PC-3 (cell line): ENCODE measurements at regions not wholly inside any gene's neighbourhood (a gene's known extent, or its start where the extent isn't known, plus 50 kb on each side); places are given as distances from the start of the nearest gene placed in this dataset.

ENCODE experiments used
- ATAC-seq: fragments of 200-7000 bp; cut with Tn5 transposase; 2 replicates; pipeline ENCODE4 v1.9.1; 2020; ENCODE audit warnings: mild to moderate bottlenecking, moderate library complexity
- BruUV-seq: library from RNA; stranded (reverse); fragments of 400-500 nt; replicated peaks from 2 replicates; lab custom pipeline; 2021; lab: Mats Ljungman, UMichigan
- CTCF ChIA-PET: fragments of 300-600 bp; sonication (Branson Sonifier 250); formaldehyde crosslinking; loops from one replicate; lab custom pipeline; 2022; ENCODE audit warnings: antibody characterized with exemption; lab: Charles Lee
- POLR2A ChIA-PET: fragments of 300-600 bp; sonication (Branson Sonifier 250); formaldehyde crosslinking; loops from one replicate; lab custom pipeline; 2022; ENCODE audit warnings: antibody characterized with exemption; ENCODE audit not compliant: unreplicated experiment; lab: Charles Lee
- DNase-seq: peaks from one replicate; pipeline ENCODE4 v3.0.0-alpha.2; 2015
- H2AFZ ChIP-seq: fragments of 300-600 bp; sonication (generic); 2 replicates; pipeline ENCODE4 v1.6.0; 2016; ENCODE audit warnings: antibody characterized with exemption, low read length
- H3F3A ChIP-seq: fragments of 300-600 bp; sonication (generic); one replicate; pipeline ENCODE4 v1.6.0; 2017; ENCODE audit warnings: antibody characterized with exemption, low read length, control low read depth, mild to moderate bottlenecking; ENCODE audit not compliant: unreplicated experiment
- H3K27ac ChIP-seq: fragments of 300-600 bp; sonication (generic); 2 replicates; pipeline ENCODE4 v1.5.1; 2016; ENCODE audit warnings: mild to moderate bottlenecking, low read length
- H3K27me3 ChIP-seq: fragments of 300-600 bp; sonication (generic); 2 replicates; pipeline ENCODE4 v1.6.1; 2016; ENCODE audit warnings: low read length, mixed read lengths
- H3K36me3 ChIP-seq: fragments of 300-600 bp; sonication (generic); 2 replicates; pipeline ENCODE4 v1.6.1; 2016; ENCODE audit warnings: low read depth, mixed run types, low read length, mixed read lengths
- H3K4me1 ChIP-seq: fragments of 300-600 bp; sonication (generic); 2 replicates; pipeline ENCODE4 v1.5.1; 2016; ENCODE audit warnings: low read length; ENCODE audit not compliant: insufficient read depth
- H3K4me2 ChIP-seq: fragments of 300-600 bp; sonication (generic); 2 replicates; pipeline ENCODE4 v1.6.0; 2016; ENCODE audit warnings: low read length
- H3K4me3 ChIP-seq: fragments of 300-600 bp; sonication (generic); 2 replicates; pipeline ENCODE4 v1.5.1; 2016; ENCODE audit warnings: mild to moderate bottlenecking, low read length, mixed read lengths
- H3K79me2 ChIP-seq: fragments of 300-600 bp; sonication (generic); 2 replicates; pipeline ENCODE4 v1.6.1; 2017; ENCODE audit warnings: low read length, mixed read lengths
- H3K9ac ChIP-seq: fragments of 300-600 bp; sonication (generic); 2 replicates; pipeline ENCODE4 v1.6.0; 2016; ENCODE audit warnings: mild to moderate bottlenecking, low read length
- H3K9me2 ChIP-seq: fragments of 300-600 bp; sonication (generic); replicated peaks from 2 replicates; pipeline ENCODE4 v1.6.1; 2016; ENCODE audit warnings: mixed run types, low read length, mixed read lengths
- H3K9me3 ChIP-seq: fragments of 300-600 bp; sonication (generic); 2 replicates; pipeline ENCODE4 v1.6.1; 2016; ENCODE audit warnings: low read length, mixed read lengths
- H4K20me1 ChIP-seq: fragments of 300-600 bp; sonication (generic); 2 replicates; pipeline ENCODE4 v1.6.1; 2016; ENCODE audit warnings: low read length, mixed read lengths
- EZH2 ChIP-seq: fragments of 300-600 bp; sonication (generic); IDR thresholded peaks from one replicate; pipeline ENCODE4 v1.6.1; 2017; ENCODE audit warnings: antibody characterized with exemption, mild to moderate bottlenecking, low read length; ENCODE audit not compliant: unreplicated experiment
- EZH2phosphoT487 ChIP-seq: fragments of 300-600 bp; sonication (generic); IDR thresholded peaks from 2 replicates; pipeline ENCODE4 v1.6.1; 2018; ENCODE audit warnings: mild to moderate bottlenecking, antibody characterized with exemption, low read length, borderline replicate concordance
- intact Hi-C: fragments of 100-400 bp; cut with micrococcal nuclease; formaldehyde crosslinking; loops from 2 replicates; pipeline ENCODE4 v1.9.0; 2023
- TF ChIP-seq, protein P1 (sequence below): fragments of 300-600 bp; sonication (generic); conservative IDR thresholded peaks from 2 replicates; pipeline ENCODE4 v1.5.1; 2017; ENCODE audit warnings: antibody characterized with exemption, low read depth, mild to moderate bottlenecking, low read length

GRCh38 chr16:82264756-82265155 is 94.7 kb upstream of the MPHOSPH6 start:
- H4K20me1 ChIP-seq = no peaks in the 10 kb centered on the region
- no peaks in the 10 kb centered on the region for H3F3A ChIP-seq
- DNase-seq (no peak), ATAC-seq (no peak)
- H3K27me3 ChIP-seq = peaks cover 31% of the 10 kb centered on the region
- no peak overlapping the region for H3K27ac ChIP-seq
- H3K9ac ChIP-seq = no peak overlapping the region
- no peak overlapping the region for H2AFZ ChIP-seq
- intact Hi-C loops = loop anchor here (10.0 kb wide), 1 partner anchor 950 kb away; no protein-coding TSS in a partner anchor
- no peak overlapping the region for H3K4me2 ChIP-seq
- H3K4me3 ChIP-seq = no peak overlapping the region
- H3K9me2 ChIP-seq = no peaks in the 10 kb centered on the region
- BruUV-seq = no TSS peak
- CTCF ChIA-PET = interaction anchor here (0.6 kb wide), 1 partner anchor 10 kb away, joined by 3 read pairs; no protein-coding TSS in a partner anchor
- TF ChIP-seq EZH2 (no peak), EZH2phosphoT487 (no peak)
- TF ChIP-seq, protein P1, sequence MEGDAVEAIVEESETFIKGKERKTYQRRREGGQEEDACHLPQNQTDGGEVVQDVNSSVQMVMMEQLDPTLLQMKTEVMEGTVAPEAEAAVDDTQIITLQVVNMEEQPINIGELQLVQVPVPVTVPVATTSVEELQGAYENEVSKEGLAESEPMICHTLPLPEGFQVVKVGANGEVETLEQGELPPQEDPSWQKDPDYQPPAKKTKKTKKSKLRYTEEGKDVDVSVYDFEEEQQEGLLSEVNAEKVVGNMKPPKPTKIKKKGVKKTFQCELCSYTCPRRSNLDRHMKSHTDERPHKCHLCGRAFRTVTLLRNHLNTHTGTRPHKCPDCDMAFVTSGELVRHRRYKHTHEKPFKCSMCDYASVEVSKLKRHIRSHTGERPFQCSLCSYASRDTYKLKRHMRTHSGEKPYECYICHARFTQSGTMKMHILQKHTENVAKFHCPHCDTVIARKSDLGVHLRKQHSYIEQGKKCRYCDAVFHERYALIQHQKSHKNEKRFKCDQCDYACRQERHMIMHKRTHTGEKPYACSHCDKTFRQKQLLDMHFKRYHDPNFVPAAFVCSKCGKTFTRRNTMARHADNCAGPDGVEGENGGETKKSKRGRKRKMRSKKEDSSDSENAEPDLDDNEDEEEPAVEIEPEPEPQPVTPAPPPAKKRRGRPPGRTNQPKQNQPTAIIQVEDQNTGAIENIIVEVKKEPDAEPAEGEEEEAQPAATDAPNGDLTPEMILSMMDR = no peak
- H3K79me2 ChIP-seq = no peaks in the 10 kb centered on the region
- H3K4me1 ChIP-seq = no peaks in the 10 kb centered on the region
- POLR2A ChIA-PET = no interaction called here
- H3K36me3 ChIP-seq = no peaks in the 10 kb centered on the region; the same call in 1 of the 2 replicates
- no peaks in the 10 kb centered on the region for H3K9me3 ChIP-seq

DNA sequence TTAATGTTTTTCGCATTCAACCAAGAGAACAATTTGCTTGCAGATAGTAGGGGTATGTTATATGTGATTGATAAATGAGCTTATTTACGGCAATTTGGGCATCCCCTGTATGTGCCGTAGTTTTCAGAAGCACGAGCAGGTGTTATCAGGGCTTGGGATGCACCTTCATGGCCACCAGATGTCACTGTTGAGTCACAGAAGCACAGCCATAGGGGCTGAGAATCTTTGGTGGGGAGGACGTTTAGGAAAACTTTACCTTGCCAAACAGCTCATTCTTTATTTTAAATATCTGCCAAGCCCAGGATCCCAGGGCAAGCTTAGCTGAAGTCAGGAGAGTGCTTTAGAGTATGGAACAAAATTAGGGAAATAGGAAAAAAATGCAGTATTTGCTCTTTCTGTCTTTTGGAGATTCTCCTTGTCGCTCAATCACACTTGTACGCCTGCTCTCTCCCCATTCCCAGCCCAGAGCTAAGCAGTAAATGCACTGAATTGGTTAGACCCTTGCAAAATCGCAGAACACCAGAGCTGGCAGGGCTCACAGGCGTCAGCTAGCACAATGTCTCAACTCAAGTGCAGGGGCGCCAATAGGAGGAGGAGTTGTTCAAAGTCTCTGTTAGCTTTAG is 93.6 kb upstream of the MPHOSPH6 start:
- H3K27me3 ChIP-seq = peaks cover 31% of the 10 kb centered on the region
- H3K9ac ChIP-seq = no peak overlapping the region
- intact Hi-C loops = loop anchor here (1.0 to 10.0 kb wide), 3 partner anchors 81 to 951 kb away; no protein-coding TSS in a partner anchor
- ATAC-seq (peak; percentile 80), DNase-seq (peak; percentile 63)
- H3K9me2 ChIP-seq = no peaks in the 10 kb centered on the region
- no peaks in the 10 kb centered on the region for H3F3A ChIP-seq
- H3K27ac ChIP-seq = no peak overlapping the region
- ChIA-PET POLR2A (no interaction called here), CTCF (interaction anchor here (1.1 kb wide), 1 partner anchor 80 kb away, joined by 8 read pairs; no protein-coding TSS in a partner anchor)
- H4K20me1 ChIP-seq = no peaks in the 10 kb centered on the region
- no peaks in the 10 kb centered on the region for H3K4me1 ChIP-seq
- TF ChIP-seq EZH2phosphoT487 (no peak), EZH2 (no peak)
- TF ChIP-seq, protein P1 = peak; percentile 87
- no peak overlapping the region for H3K4me2 ChIP-seq
- no peak overlapping the region for H3K4me3 ChIP-seq
- no peak overlapping the region for H2AFZ ChIP-seq
- BruUV-seq = no TSS peak
- H3K36me3 ChIP-seq = no peaks in the 10 kb centered on the region; the same call in 1 of the 2 replicates
- H3K79me2 ChIP-seq = no peaks in the 10 kb centered on the region
- H3K9me3 ChIP-seq = no peaks in the 10 kb centered on the region

GRCh38 chr16:82262244-82262643 is 92.2 kb upstream of the MPHOSPH6 start:
- BruUV-seq = no TSS peak
- Histone ChIP-seq H3K9me3 (no peaks in the 10 kb centered on the region), H4K20me1 (no peaks in the 10 kb centered on the region), H3F3A (no peaks in the 10 kb centered on the region), H3K9ac (no peak overlapping the region), H3K27ac (no peak overlapping the region), H2AFZ (no peak overlapping the region), H3K36me3 (no peaks in the 10 kb centered on the region; the same call in 1 of the 2 replicates), H3K27me3 (peaks cover 31% of the 10 kb centered on the region), H3K4me1 (no peaks in the 10 kb centered on the region), H3K9me2 (no peaks in the 10 kb centered on the region), H3K4me3 (no peak overlapping the region), H3K4me2 (no peak overlapping the region), H3K79me2 (no peaks in the 10 kb centered on the region)
- ATAC-seq (no peak), DNase-seq (no peak)
- TF ChIP-seq EZH2phosphoT487 (no peak), EZH2 (no peak)
- TF ChIP-seq, protein P1 = no peak
- POLR2A ChIA-PET = no interaction called here
- CTCF ChIA-PET = no interaction called here
- intact Hi-C loops = loop anchor here (2.0 to 10.0 kb wide), 2 partner anchors 319 to 953 kb away; no protein-coding TSS in a partner anchor
